ENCODE measurements at regions not wholly inside any gene's neighbourhood (a gene's known extent, or its start where the extent isn't known, plus 50 kb on each side); places are given as distances from the start of the nearest gene placed in this dataset.

GRCh38 chr16:86121374-86122010, 222.5 kb downstream of the IRF8 start:
- no peak for DNase-seq

- DNase-seq: no peak
Measured at GRCh38 chr16:86122681-86123342, 223.8 kb downstream of the IRF8 start.

- DNase-seq: no peak
Measured at GRCh38 chr16:86124321-86124720, 225.4 kb downstream of the IRF8 start.

GRCh38 chr16:86126891-86127290, 227.9 kb downstream of the IRF8 start:
- DNase-seq: no peak

GRCh38 chr16:86127366-86127765, 228.4 kb downstream of the IRF8 start:
- DNase-seq: no peak

GRCh38 chr16:86128246-86128645, 229.3 kb downstream of the IRF8 start:
- no peak for DNase-seq

- no peak for DNase-seq
Measured at GRCh38 chr16:86129541-86129940, 230.6 kb downstream of the IRF8 start.

GRCh38 chr16:86133377-86133776, 234.4 kb downstream of the IRF8 start:
- no peak for DNase-seq

GRCh38 chr16:86133847-86134375, 234.9 kb downstream of the IRF8 start:
- DNase-seq: no peak

GRCh38 chr16:86134802-86135461, 236.0 kb downstream of the IRF8 start:
- no peak for DNase-seq

GRCh38 chr16:86137359-86137758, 238.4 kb downstream of the IRF8 start:
- DNase-seq: no peak

- no peak for DNase-seq
Measured at GRCh38 chr16:86138121-86139085, 239.4 kb downstream of the IRF8 start.

- DNase-seq: no peak
Measured at GRCh38 chr16:86142801-86143236, 243.9 kb downstream of the IRF8 start.

GRCh38 chr16:86143666-86144065, 244.7 kb downstream of the IRF8 start:
- no peak for DNase-seq

- no peak for DNase-seq
Measured at GRCh38 chr16:86145669-86146068, 246.7 kb downstream of the IRF8 start.

- no peak for DNase-seq
Measured at GRCh38 chr16:86150641-86151238, 251.8 kb downstream of the IRF8 start.

- no peak for DNase-seq
Measured at GRCh38 chr16:86151239-86151851, 252.4 kb downstream of the IRF8 start.

GRCh38 chr16:86156155-86156554, 257.2 kb downstream of the IRF8 start:
- no peak for DNase-seq

GRCh38 chr16:86157616-86158247, 258.8 kb downstream of the IRF8 start:
- no peak for DNase-seq

GRCh38 chr16:86158688-86159360, 259.9 kb downstream of the IRF8 start:
- no peak for DNase-seq

GRCh38 chr16:86165479-86165878, 266.5 kb downstream of the IRF8 start:
- DNase-seq: no peak

Data from activated T-cell treated with anti-CD3 and anti-CD28 coated beads, Interleukin-2, amount 50 U/mL, for 1 hour (primary cell).